ENCODE measurements at regions not wholly inside any gene's neighbourhood (a gene's known extent, or its start where the extent isn't known, plus 50 kb on each side); places are given as distances from the start of the nearest gene placed in this dataset.

DNA sequence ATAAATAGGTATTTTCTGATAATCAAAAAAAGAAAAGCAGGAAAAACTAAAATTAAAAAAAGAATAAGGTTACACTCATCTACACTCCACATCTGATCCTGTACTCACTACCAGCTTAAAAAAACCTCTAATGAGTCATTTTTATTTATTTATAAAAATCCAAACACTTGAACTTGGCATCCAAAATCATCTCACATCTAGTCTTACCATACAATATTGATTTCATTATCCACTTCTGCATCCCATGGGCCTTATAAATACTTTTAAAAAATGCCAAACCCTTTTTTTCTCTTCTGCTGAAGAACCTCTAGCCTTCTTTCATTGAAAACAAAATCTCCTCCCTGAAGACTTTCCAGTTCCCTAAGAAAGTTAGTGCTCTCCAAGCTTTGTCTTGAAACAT lies 109.7 kb downstream of the TMTC3 start:
- DNase-seq (ENCODE audit: missing footprints): no peak
- intact Hi-C loops (cut with DNase I): no loop called here
- ATAC-seq: no peak

DNA sequence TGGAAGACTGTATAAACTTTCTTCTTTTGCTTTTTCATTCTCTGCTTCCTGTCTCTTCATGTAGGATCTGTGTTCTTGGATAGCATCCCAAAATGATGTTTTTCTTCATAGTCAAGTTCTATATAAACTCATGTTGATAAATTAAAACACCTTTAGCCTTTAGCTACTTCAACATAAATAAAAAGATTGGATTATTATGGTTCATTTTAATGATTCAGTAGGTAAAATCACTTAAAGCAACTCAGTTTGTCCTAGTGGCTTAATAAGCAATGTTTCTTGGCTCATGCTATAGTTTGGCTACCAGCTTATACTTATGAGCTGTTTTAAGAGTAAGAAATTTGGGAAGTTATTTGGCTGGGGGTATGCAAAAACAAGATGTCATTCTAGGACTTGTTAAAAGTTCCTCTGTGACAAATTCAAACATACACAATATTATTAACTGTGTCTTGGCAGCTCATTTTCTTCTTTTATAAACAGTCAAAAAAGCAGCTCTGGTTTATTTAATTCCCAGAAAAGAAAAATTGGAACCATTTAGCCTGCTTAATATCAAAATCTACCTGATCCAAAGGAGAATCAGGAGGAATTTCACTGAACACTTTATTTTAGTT lies 111.4 kb downstream of the TMTC3 start:
- ATAC-seq (no peak), DNase-seq (ENCODE audit: missing footprints) (no peak)
- intact Hi-C loops (cut with DNase I): no loop called here

GRCh38 chr12:88255224-88255623 lies 113.1 kb downstream of the TMTC3 start:
- no peak for ATAC-seq
- intact Hi-C loops (cut with DNase I): no loop called here
- no peak for DNase-seq (ENCODE audit: missing footprints)

- ATAC-seq (no peak), DNase-seq (ENCODE audit: missing footprints) (no peak)
- intact Hi-C loops (cut with DNase I): no loop called here
These were observed 113.7 kb downstream of the TMTC3 start for GRCh38 chr12:88255847-88256246.

- DNase-seq (ENCODE audit: missing footprints) (no peak), ATAC-seq (no peak)
- intact Hi-C loops (cut with DNase I): no loop called here
These were observed 116.3 kb downstream of the TMTC3 start for GRCh38 chr12:88258396-88258795.

DNA sequence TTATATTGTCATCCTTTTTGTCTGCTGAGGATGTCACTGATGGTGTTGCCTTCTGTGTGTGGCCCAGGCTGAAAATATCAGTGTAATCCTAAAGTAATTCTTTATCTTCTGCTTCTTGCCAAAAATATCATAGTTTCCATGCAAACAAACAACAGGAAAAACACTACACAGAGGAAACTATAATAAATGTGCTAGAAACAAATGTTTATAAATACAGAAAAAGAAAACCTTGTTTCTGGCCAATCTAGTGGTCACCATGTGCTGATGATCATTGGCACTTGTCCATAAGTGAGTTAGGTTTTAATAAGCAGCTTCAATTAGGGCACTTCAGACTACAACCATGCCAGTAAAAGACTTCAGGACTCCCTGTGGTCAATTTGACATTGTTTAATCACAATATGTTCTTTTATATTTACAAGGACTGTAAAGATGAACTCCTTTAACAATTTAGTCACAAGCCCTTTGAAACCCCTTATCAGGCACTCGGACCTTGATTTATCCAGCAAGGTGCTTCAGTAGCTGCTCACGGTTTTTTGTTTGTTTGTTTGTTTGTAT lies 124.8 kb downstream of the TMTC3 start:
- no peak for ATAC-seq
- intact Hi-C loops (cut with DNase I): no loop called here
- DNase-seq (ENCODE audit: missing footprints): no peak

DNA sequence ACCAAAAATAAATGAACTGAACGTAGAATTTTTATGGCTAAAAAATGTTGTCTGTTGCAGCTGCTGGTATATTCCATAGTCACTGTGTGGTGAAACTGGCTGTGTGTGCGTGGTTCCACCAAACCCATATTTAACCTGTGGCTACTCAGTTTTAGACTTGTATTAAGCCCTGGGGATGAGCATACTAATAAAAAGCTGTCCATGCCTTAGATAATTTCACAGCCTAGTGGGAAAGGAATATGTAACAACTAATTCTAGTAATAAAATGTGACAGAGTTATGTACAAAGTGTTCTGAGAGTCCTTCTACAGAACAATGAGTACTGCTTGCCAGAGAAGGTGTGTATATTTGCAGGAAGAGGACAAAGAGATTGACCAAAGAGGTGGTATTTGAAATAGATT lies 125.5 kb downstream of the TMTC3 start:
- no peak for DNase-seq (ENCODE audit: missing footprints)
- intact Hi-C loops (cut with DNase I): no loop called here
- no peak for ATAC-seq

DNA sequence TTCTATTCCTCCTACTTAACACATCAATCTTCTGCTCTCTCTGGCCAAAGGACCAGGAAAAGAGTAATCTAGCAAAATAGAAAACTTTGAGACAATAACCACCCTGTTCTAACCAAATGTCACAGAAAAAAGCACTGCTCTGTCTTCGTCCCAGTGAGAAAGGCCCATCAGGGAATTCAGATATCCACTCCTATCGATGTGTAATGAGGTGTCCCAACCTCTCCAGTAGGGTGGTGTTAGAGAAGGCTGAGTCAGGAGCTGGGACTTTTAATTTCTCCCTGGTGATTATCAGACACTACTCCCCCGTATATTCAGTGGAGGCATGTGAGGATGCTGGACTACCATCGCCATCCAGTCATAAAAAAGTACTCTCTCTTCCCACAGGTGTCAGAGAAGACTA lies 130.3 kb downstream of the TMTC3 start:
- no peak for ATAC-seq

DNA sequence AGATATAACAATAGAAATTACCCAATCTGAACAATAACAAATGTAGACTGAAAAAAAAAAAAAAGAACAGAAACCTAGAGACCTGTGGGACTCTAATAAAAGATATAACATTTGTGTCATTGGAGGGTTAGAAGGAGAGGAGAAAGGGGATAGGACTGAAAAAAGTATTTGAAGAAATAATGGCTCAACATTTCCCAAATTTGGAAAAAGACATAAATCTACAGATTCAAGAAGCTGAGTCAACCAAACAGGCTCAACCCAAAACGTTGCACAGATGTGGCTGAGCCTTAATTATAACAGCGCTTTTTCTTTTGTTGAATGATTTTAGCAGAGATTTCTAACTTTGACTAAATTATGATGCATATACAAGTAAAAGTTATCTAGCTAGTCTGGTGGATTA lies 131.3 kb downstream of the TMTC3 start:
- intact Hi-C loops (cut with DNase I): no loop called here
- no peak for DNase-seq (ENCODE audit: missing footprints)
- no peak for ATAC-seq

More for the DNA sequence above, 130.3 kb downstream of the TMTC3 start:
- no peak for DNase-seq (ENCODE audit: missing footprints)
- intact Hi-C loops (cut with DNase I): no loop called here

DNA sequence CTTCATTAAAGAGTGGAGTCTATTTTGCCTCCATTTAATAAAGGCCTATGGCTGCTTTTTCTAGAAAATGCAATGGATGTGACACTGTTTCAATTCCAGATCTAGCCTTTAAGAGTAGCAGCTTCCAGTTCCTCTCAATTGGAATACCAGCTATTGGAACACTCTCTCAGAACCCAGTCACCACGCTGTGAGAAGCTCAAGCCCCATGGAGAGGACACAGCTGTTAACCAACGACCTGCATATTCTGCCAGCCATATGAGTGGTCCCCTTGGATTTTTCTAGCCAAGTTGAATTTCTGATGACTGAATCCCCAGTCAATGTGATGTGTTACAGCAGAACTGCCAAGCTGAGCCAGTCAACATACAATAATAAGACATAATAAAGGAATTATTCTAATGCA lies 131.8 kb downstream of the TMTC3 start:
- DNase-seq (ENCODE audit: missing footprints): no peak
- no peak for ATAC-seq
- intact Hi-C loops (cut with DNase I): no loop called here

DNA sequence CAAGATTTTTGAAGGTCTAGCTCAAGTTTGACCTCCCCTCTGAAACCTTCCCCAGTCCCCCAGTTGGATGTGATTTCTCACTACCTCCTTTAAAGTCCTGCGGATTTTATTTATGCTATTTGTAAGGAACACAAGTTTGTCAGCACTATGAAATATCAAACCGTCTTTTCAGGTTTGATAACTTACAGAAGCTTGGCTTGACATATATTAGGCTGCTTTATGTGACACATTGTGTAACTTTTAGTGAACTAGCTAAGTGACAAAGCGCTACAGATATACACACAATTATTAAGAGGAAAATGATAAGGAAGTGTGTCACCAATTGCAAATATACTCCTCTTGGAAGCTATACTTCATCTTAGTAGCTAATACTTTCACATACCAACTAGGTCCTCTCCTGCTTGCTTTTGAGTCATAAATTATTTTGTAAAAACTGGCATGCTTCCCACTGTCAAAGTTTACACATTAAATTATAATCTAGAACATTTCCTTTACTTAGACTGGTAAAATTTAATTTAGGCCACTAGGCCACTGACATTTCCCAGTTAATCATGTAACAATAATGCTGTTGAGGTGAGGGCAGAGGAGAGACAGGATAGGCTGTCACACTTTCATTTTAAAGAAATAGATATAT lies 149.5 kb downstream of the TMTC3 start:
- intact Hi-C loops (cut with DNase I): no loop called here
- ATAC-seq: no peak
- DNase-seq (ENCODE audit: missing footprints): no peak

- DNase-seq (ENCODE audit: missing footprints): no peak
- no peak for ATAC-seq
- intact Hi-C loops (cut with DNase I): no loop called here
These were observed 156.0 kb downstream of the TMTC3 start for GRCh38 chr12:88298014-88298682.

DNA sequence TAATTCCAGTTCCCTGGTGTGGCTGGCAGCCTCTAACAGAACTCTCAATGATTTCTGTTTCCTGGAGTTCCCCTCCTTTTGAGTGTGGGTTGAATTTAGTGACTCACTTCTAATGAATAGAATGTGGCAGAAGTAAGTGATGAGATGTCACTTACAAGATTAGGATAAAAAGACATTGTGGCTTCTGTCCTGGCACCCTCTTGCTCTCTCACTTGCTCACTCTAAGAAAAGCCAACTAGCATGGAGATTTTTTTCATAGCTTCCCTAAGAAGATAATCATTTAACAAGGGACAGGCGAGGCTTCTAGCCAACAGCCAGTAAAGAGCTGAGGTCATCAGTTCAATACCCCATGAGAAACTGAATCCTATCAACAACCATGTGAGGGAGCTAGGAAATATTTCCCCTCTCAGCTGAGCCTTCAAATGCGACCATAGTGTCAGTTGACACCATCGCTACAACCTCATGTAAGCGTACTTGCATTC lies 156.7 kb downstream of the TMTC3 start:
- no peak for DNase-seq (ENCODE audit: missing footprints)
- intact Hi-C loops (cut with DNase I): no loop called here
- no peak for ATAC-seq

- intact Hi-C loops (cut with DNase I): no loop called here
- ATAC-seq: no peak
- DNase-seq (ENCODE audit: missing footprints): no peak
These were observed 157.5 kb downstream of the TMTC3 start for GRCh38 chr12:88299567-88300101.

DNA sequence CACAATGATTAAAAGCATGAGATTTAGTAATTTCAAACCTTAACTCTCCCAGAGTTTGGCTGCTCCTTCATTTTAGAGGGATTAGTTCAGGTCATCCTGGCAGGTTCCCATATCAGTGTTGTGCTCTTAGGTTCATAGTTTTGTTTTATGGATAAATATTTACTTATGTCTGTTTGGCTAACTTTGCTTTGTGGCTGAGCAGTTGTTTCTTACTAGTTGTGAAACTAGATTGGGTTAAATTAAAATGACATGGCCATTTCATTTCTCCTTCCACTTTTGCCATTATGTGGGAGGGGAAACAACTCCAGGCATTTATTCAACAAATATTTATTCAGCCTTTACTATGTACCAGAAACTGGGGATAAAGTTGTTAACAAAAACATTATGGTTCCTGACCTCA lies 158.8 kb downstream of the TMTC3 start:
- ATAC-seq: no peak
- intact Hi-C loops (cut with DNase I): no loop called here
- no peak for DNase-seq (ENCODE audit: missing footprints)

DNA sequence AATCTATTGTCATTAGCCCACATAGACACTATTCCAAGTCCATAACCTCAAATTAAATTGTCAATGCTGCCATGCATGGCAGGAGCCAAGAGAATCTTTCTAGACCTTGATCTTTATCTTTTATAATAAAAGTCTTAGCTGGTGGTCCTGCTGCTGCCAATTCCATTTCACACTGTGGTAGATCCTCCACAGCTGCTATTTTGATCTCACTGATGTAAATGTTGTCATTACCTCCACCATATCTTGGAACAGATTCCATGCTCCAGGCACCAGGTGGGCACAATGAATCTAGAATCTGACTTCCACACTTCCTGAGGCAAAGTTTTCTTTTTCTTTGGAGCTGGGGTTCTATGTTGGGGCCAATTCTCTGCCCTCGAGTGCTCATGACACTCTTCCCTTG lies 161.2 kb downstream of the TMTC3 start:
- intact Hi-C loops (cut with DNase I): no loop called here
- no peak for DNase-seq (ENCODE audit: missing footprints)
- ATAC-seq: no peak

DNA sequence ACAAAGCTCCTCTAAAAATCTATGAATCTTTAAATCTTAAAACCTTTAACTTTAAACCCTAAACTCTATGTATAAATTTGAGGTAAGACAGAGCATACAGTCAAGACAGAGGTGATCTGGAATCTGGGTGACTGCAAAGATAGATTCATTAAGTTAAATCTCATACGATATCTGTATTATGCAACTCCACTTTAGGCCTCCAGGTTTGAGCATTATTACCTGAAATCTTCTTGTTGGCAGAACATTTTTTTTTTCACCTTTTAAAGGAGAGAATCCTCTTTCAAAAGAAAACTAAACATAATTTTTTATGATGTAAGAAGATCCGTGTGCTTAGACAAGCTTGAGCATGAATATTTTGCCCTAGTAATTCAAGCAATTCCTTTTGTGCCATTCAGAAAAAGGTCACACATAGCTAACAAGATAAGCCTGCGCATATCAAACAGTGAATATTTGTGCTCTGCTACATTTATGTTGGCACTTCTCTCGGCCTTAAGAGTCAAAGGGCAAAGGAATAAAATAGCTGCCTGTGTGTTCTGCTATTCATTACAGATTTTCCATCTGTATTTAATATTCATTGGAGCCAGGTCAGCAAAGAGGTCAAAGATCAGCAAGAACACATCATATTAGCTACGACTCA lies 163.3 kb downstream of the TMTC3 start:
- ATAC-seq (no peak), DNase-seq (ENCODE audit: missing footprints) (no peak)
- intact Hi-C loops (cut with DNase I): no loop called here

- DNase-seq (ENCODE audit: missing footprints) (no peak), ATAC-seq (no peak)
- intact Hi-C loops (cut with DNase I): no loop called here
These were observed 164.5 kb downstream of the TMTC3 start for GRCh38 chr12:88306471-88307069.

DNA sequence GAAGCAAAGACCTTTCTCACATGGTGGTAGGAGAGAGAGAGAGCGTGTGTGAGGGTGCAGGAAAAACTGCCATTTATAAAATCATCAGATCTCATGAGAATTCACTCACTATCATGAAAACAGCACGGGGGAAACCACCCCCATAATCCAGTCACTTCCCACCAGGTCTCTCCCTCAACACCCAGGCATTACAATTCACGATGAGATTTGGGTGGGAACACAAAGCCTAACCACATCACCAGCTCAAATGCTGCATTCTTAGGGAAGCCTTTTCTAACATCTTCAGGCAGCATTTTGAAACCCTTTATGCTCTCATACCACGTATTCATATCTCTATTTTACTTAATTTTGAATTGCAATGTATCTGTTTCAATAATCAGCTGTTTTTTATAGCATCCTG lies 165.9 kb downstream of the TMTC3 start:
- DNase-seq (ENCODE audit: missing footprints) (no peak), ATAC-seq (no peak)
- intact Hi-C loops (cut with DNase I): no loop called here

All from Right ventricle myocardium inferior (tissue), 1 donor.